22Rv1 (cell line): ENCODE measurements at regions not wholly inside any gene's neighbourhood (a gene's known extent, or its start where the extent isn't known, plus 50 kb on each side); places are given as distances from the start of the nearest gene placed in this dataset.

ENCODE experiments used
- ZFX ChIP-seq: fragments of 450-650 bp; IDR thresholded peaks from 2 replicates; pipeline ENCODE4 v1.6.1; 2017; ENCODE audit warnings: antibody characterized with exemption, borderline replicate concordance
- TF ChIP-seq, protein P1 (sequence below): fragments of 450-650 bp; IDR thresholded peaks from 2 replicates; pipeline ENCODE4 v1.5.1; 2017; ENCODE audit warnings: mild to moderate bottlenecking

DNA sequence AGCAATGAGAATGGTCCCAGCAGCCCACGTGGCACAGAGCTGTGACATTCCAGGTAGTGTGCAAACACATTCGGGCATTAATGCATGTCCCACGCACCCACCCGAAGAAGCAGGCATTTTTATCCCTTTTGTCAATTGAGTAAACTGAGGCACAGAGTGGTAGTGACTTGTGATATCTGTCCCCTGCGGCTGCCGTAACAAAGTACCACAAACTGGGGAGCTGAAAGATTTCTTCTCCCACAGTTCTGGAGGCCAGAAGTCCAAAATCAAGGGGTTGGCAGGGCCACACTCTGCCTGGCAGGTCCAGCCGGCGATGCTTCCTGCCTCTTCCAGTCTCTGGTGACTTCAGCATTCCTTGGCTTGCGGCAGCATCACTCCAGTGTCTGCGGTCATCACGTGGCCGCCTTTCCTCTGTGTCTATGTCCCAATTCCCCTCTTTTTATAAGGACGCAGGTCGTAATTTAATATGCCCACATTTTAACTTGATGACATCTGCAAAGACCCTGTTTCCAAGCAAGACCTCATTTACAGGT lies 221.9 kb upstream of the GSE1 start:
- TF ChIP-seq, protein P1, sequence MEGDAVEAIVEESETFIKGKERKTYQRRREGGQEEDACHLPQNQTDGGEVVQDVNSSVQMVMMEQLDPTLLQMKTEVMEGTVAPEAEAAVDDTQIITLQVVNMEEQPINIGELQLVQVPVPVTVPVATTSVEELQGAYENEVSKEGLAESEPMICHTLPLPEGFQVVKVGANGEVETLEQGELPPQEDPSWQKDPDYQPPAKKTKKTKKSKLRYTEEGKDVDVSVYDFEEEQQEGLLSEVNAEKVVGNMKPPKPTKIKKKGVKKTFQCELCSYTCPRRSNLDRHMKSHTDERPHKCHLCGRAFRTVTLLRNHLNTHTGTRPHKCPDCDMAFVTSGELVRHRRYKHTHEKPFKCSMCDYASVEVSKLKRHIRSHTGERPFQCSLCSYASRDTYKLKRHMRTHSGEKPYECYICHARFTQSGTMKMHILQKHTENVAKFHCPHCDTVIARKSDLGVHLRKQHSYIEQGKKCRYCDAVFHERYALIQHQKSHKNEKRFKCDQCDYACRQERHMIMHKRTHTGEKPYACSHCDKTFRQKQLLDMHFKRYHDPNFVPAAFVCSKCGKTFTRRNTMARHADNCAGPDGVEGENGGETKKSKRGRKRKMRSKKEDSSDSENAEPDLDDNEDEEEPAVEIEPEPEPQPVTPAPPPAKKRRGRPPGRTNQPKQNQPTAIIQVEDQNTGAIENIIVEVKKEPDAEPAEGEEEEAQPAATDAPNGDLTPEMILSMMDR = no peak
- TF ChIP-seq ZFX = no peak
